Liver (tissue), 3 donors: ENCODE measurements at regions not wholly inside any gene's neighbourhood (a gene's known extent, or its start where the extent isn't known, plus 50 kb on each side); places are given as distances from the start of the nearest gene placed in this dataset.

ENCODE experiments used
- ATF3 ChIP-seq: IDR thresholded peaks from 2 replicates; pipeline ENCODE4 v1.6.1; 2016; ENCODE audit warnings: antibody characterized with exemption
- CTCF ChIP-seq: fragments of 150-350 bp; IDR thresholded peaks from 2 replicates; pipeline ENCODE4 v1.5.1; 2017; ENCODE audit warnings: improper control_type of control experiment, low read depth, low read length; ENCODE audit not compliant: missing input control
- YY1 ChIP-seq: IDR thresholded peaks from 2 replicates; pipeline ENCODE4 v1.6.1; 2016; ENCODE audit warnings: antibody characterized with exemption, mild to moderate bottlenecking
- donor health status: healthy.
- donor health status: healthy.

- no peak for TF ChIP-seq YY1
- TF ChIP-seq CTCF: no peak
- no peak for TF ChIP-seq ATF3
Observed at GRCh38 chr1:118303534-118303933, 118.5 kb upstream of the SPAG17 start.
